ENCODE measurements at regions not wholly inside any gene's neighbourhood (a gene's known extent, or its start where the extent isn't known, plus 50 kb on each side); places are given as distances from the start of the nearest gene placed in this dataset.

- peak; percentile 18; the same call in 1 of the 3 replicates for TF ChIP-seq CTCF (conservative IDR thresholded peaks at IDR 0.05)
- H2BK20ac ChIP-seq (ENCODE audit: low read depth, low read length, poor library complexity, severe bottlenecking), result no peak overlapping the region
- H3T11ph ChIP-seq (ENCODE audit: low read length), result no peak overlapping the region
- Mint-ChIP-seq H3K4me3 (no peak overlapping the region), H3K9me3 (no peaks in the 10 kb centered on the region), H3K27ac (peak overlapping the region in 1 of 3 experiments; percentile 7; a peak in 3 of 7 replicates), H3K4me1 (peaks cover 17% of the 10 kb centered on the region in 2 experiments), H3K36me3 (ENCODE audit: insufficient read depth in 1 of 3, low read depth in 3 of 3) (no peaks in the 10 kb centered on the region), H3K27me3 (ENCODE audit: low read depth) (no peaks in the 10 kb centered on the region)
- no peak overlapping the region for H2BK12ac ChIP-seq (ENCODE audit: insufficient read length, low read depth, low read length)
- H4K91ac ChIP-seq (ENCODE audit: insufficient read length, low read depth, low read length), result no peak overlapping the region
- DNase-seq, result no peak
- H3K9me3 ChIP-seq (ENCODE audit: control insufficient read depth, low read depth, low read length), result no peaks in the 10 kb centered on the region
- H3K27ac ChIP-seq (ENCODE audit: insufficient read length, low read depth, low read length), result no peak overlapping the region
- no peak overlapping the region for H2AFZ ChIP-seq (ENCODE audit: low read length)
- no peak overlapping the region for H3K14ac ChIP-seq (ENCODE audit: insufficient read depth, low read length)
- no peak overlapping the region for H2BK5ac ChIP-seq (ENCODE audit: insufficient read length, low read length)
- no peak overlapping the region for H4K8ac ChIP-seq (replicated peaks; ENCODE audit: insufficient read length, low read depth, low read length)
- no peak overlapping the region for H2BK15ac ChIP-seq (ENCODE audit: low read depth, low read length)
- H3K23ac ChIP-seq (ENCODE audit: insufficient read length, low read depth, low read length), result no peak overlapping the region
- H4K5ac ChIP-seq (ENCODE audit: insufficient read length, low read depth, low read length), result no peak overlapping the region
- no peaks in the 10 kb centered on the region for H3K79me1 ChIP-seq (ENCODE audit: insufficient read depth, low read depth, low read length, poor library complexity, severe bottlenecking)
- no CpG with 5 or more reads among the region's 1 CpG for WGBS (ENCODE audit: extremely low coverage, insufficient read length, low lambda C conversion rate)
- no peaks in the 10 kb centered on the region for H3K27me3 ChIP-seq (ENCODE audit: insufficient read depth, low read length)
- no peak overlapping the region for H3K4me2 ChIP-seq (ENCODE audit: insufficient read depth, insufficient read length, low read length)
- H3K18ac ChIP-seq (ENCODE audit: insufficient read length, low read depth, low read length), result no peak overlapping the region
- no peak overlapping the region for H2AK5ac ChIP-seq (ENCODE audit: insufficient read length, low read length)
- H2BK120ac ChIP-seq (ENCODE audit: low read depth, low read length, poor library complexity, severe bottlenecking), result no peak overlapping the region
- no peak overlapping the region for H3K9ac ChIP-seq (ENCODE audit: extremely low read depth, insufficient read length, low read length)
- H3K56ac ChIP-seq (ENCODE audit: insufficient read length, low read depth, low read length), result no peak overlapping the region
- H3K4ac ChIP-seq (ENCODE audit: low read depth, low read length), result no peak overlapping the region
- no peaks in the 10 kb centered on the region for H4K20me1 ChIP-seq (ENCODE audit: control insufficient read depth, insufficient read depth, insufficient read length)
- no peaks in the 10 kb centered on the region for H3K79me2 ChIP-seq (ENCODE audit: insufficient read depth, low read length)
- no peaks in the 10 kb centered on the region for H3K4me1 ChIP-seq (ENCODE audit: insufficient read depth, low read length)
- no peaks in the 10 kb centered on the region for H3K23me2 ChIP-seq (ENCODE audit: insufficient read length, low read depth, low read length, poor library complexity, severe bottlenecking)
These were observed 478.3 kb downstream of the ZEB2 start for GRCh38 chr2:144041612-144042011.

Data from H9 (cell line).